ENCODE measurements at regions not wholly inside any gene's neighbourhood (a gene's known extent, or its start where the extent isn't known, plus 50 kb on each side); places are given as distances from the start of the nearest gene placed in this dataset.
A peak's percentile ranks its signal among the peaks of the same experiment; 100 is the strongest.

GRCh38 chr13:106690779-106691178 lies 122.8 kb upstream of the ARGLU1 start:
- TF ChIP-seq JUN (IDR thresholded peaks at IDR 0.05; ENCODE audit: borderline replicate concordance, insufficient read depth, insufficient read length, low read depth): no peak
- TF ChIP-seq GATA2 (IDR thresholded peaks at IDR 0.05; ENCODE audit: insufficient read depth, insufficient read length, low read depth, low read length): peak; percentile 60
- TF ChIP-seq POLR2A (IDR thresholded peaks at IDR 0.05; ENCODE audit: low read depth, low read length): no peak
- Histone ChIP-seq H3K36me3 (ENCODE audit: control insufficient read depth in 2 of 2, extremely low read depth in 1 of 2, insufficient read depth in 2 of 2, low read length in 2 of 2) (no peaks in the 10 kb centered on the region), H3K4me1 (ENCODE audit: control insufficient read depth, extremely low read depth, insufficient read depth, low read length) (peaks cover 4% of the 10 kb centered on the region), H3K9me3 (replicated peaks; ENCODE audit: control insufficient read depth, insufficient read depth, low read length) (no peaks in the 10 kb centered on the region), H3K27me3 (ENCODE audit: control insufficient read depth in 2 of 2, insufficient read depth in 2 of 2, low read length in 2 of 2) (no peaks in the 10 kb centered on the region), H3K79me2 (ENCODE audit: control insufficient read depth, insufficient read depth, low read length) (no peaks in the 10 kb centered on the region), H4K20me1 (replicated peaks; ENCODE audit: control insufficient read depth, extremely low read depth, insufficient read depth, low read length) (no peaks in the 10 kb centered on the region), H2AFZ (ENCODE audit: low read depth, low read length) (peak overlapping the region; percentile 24), H3K9me1 (replicated peaks; ENCODE audit: control insufficient read depth, extremely low read depth, insufficient read depth, low read length) (no peaks in the 10 kb centered on the region), H3K27ac (ENCODE audit: insufficient read depth, low read depth, low read length) (peak overlapping the region; percentile 9), H3K9ac (replicated peaks; ENCODE audit: extremely low read depth, insufficient read depth, low read length) (no peak overlapping the region), H3K4me3 (replicated peaks in 1 of 3; ENCODE audit: insufficient read depth in 1 of 3, low read depth in 1 of 3, low read length in 3 of 3) (no peak overlapping the region), H3K4me2 (ENCODE audit: insufficient read depth, low read length) (peak overlapping the region; percentile 35)
- intact Hi-C loops (cut with micrococcal nuclease) (no loop called here), dilution Hi-C loops (cut with MboI; ENCODE audit: extremely low pct_ligation_motif_present, low sequenced_read_pairs) (no loop called here)
- BruUV-seq (replicated peaks): no TSS peak
- ChIA-PET POLR2A (no interaction called here), CTCF (no interaction called here)
- FAIRE-seq (peak; percentile 91), DNase-seq (ENCODE audit: low read depth, low spot score) (peak; percentile 86)

GRCh38 chr13:106689906-106690305 lies 122.0 kb upstream of the ARGLU1 start:
- no peaks in the 10 kb centered on the region for H3K9me3 ChIP-seq (replicated peaks; ENCODE audit: control insufficient read depth, insufficient read depth, low read length)
- no peak overlapping the region for H3K4me3 ChIP-seq (replicated peaks in 1 of 3; ENCODE audit: insufficient read depth in 1 of 3, low read depth in 1 of 3, low read length in 3 of 3)
- POLR2A ChIA-PET: no interaction called here
- dilution Hi-C loops (cut with MboI; ENCODE audit: extremely low pct_ligation_motif_present, low sequenced_read_pairs) (no loop called here), intact Hi-C loops (cut with micrococcal nuclease) (no loop called here)
- no peak overlapping the region for H3K27ac ChIP-seq (ENCODE audit: insufficient read depth, low read depth, low read length)
- no peaks in the 10 kb centered on the region for H3K27me3 ChIP-seq (ENCODE audit: control insufficient read depth in 2 of 2, insufficient read depth in 2 of 2, low read length in 2 of 2)
- FAIRE-seq (no peak), DNase-seq (ENCODE audit: low read depth, low spot score) (no peak)
- H3K9me1 ChIP-seq (replicated peaks; ENCODE audit: control insufficient read depth, extremely low read depth, insufficient read depth, low read length): no peaks in the 10 kb centered on the region
- no peaks in the 10 kb centered on the region for H3K79me2 ChIP-seq (ENCODE audit: control insufficient read depth, insufficient read depth, low read length)
- H3K9ac ChIP-seq (replicated peaks; ENCODE audit: extremely low read depth, insufficient read depth, low read length): no peak overlapping the region
- CTCF ChIA-PET: no interaction called here
- H3K4me2 ChIP-seq (ENCODE audit: insufficient read depth, low read length): no peak overlapping the region
- no peak for TF ChIP-seq CTCF (IDR thresholded peaks at IDR 0.05; ENCODE audit: extremely low read depth in 1 of 2, insufficient read depth in 1 of 2, low read depth in 1 of 2, low read length in 2 of 2)
- no peak for TF ChIP-seq EZH2 (IDR thresholded peaks at IDR 0.05; ENCODE audit: borderline replicate concordance, low read depth, low read length, severe bottlenecking)
- TF ChIP-seq, protein P1, sequence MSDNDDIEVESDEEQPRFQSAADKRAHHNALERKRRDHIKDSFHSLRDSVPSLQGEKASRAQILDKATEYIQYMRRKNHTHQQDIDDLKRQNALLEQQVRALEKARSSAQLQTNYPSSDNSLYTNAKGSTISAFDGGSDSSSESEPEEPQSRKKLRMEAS (IDR thresholded peaks at IDR 0.05; ENCODE audit: insufficient read depth, insufficient read length): no peak
- no peak for TF ChIP-seq JUN (IDR thresholded peaks at IDR 0.05; ENCODE audit: borderline replicate concordance, insufficient read depth, insufficient read length, low read depth)
- TF ChIP-seq POLR2A (IDR thresholded peaks at IDR 0.05; ENCODE audit: low read depth, low read length): no peak
- no peak for TF ChIP-seq MYC (IDR thresholded peaks at IDR 0.05; ENCODE audit: low read depth, low read length)
- TF ChIP-seq GATA2 (IDR thresholded peaks at IDR 0.05; ENCODE audit: insufficient read depth, insufficient read length, low read depth, low read length): no peak
- no peak for TF ChIP-seq FOS (IDR thresholded peaks at IDR 0.05; ENCODE audit: borderline replicate concordance, insufficient read depth, low read length)
- TF ChIP-seq POLR2AphosphoS5 (IDR thresholded peaks at IDR 0.05; ENCODE audit: insufficient read depth, low read depth, low read length): no peak
- no peak overlapping the region for H2AFZ ChIP-seq (ENCODE audit: low read depth, low read length)
- BruUV-seq (replicated peaks): no TSS peak
- no peaks in the 10 kb centered on the region for H3K36me3 ChIP-seq (ENCODE audit: control insufficient read depth in 2 of 2, extremely low read depth in 1 of 2, insufficient read depth in 2 of 2, low read length in 2 of 2)
- no peaks in the 10 kb centered on the region for H4K20me1 ChIP-seq (replicated peaks; ENCODE audit: control insufficient read depth, extremely low read depth, insufficient read depth, low read length)
- peaks cover 4% of the 10 kb centered on the region for H3K4me1 ChIP-seq (ENCODE audit: control insufficient read depth, extremely low read depth, insufficient read depth, low read length)
